Heart left ventricle (tissue), 13 donors: ENCODE measurements at regions not wholly inside any gene's neighbourhood (a gene's known extent, or its start where the extent isn't known, plus 50 kb on each side); places are given as distances from the start of the nearest gene placed in this dataset.
"Not testable (repeated sequence)": the region's sequence is repeated elsewhere in the genome, so short reads cannot be mapped to it uniquely, and the experiment has no call there.

Experiments used
- CTCF ChIP-seq, 12 donors: fragments of 200-600 bp; sonication (generic) in 4 of 12; IDR thresholded peaks; one replicate each; pipeline versions ENCODE4 v1.5.0 to v1.8.0; 2018 to 2022; ENCODE audit warnings: antibody characterized with exemption in 12 of 12, mild to moderate bottlenecking in 5 of 12
- POLR2A ChIP-seq, 2 donors: fragments of 450-650 bp; IDR thresholded peaks; one replicate each; pipeline ENCODE4 v1.6.1; 2017; ENCODE audit warnings: antibody characterized with exemption in 2 of 2, mild to moderate bottlenecking in 2 of 2, moderate library complexity in 2 of 2
- donor health status: ischemic (EF 13 %, LVEDD 7.1; RV severe dilation, severe dysfunction).
- donor health status: DM: no; HTN: yes; CAD: no.
- donor health status: DM: no; HTN: no; CAD: no.
- donor health status: ischemic (EF 25% LVEDD 6.9; RV normal size, moderate dysfunction).
- donor health status: ischemic (EF 25% LVEDD 5.7; RV mildly dilated, moderate dysfunction).
- donor health status: ischemic (EF 35%, LVEDD 5.7; RV mildly dilated, moderate dysfunction).
- donor health status: nonischemic (EF 11% LVEDD 7.7; RV severe dilation, severe dysfunction).
- donor health status: DM: yes; HTN: yes; CAD: no.
- donor health status: PGD.
- donor health status: ischemic (EF 29% LVEDD 5.4; RV normal size, mild dysfunction).
- donor health status: nonischemic (EF 23%, LVEDD 6.1; RV moderate dilation, normal function).

- TF ChIP-seq CTCF, POLR2A (IDR thresholded peaks at IDR 0.05): not testable (repeated sequence)
Observed at GRCh38 chr1:206356310-206356709, 114.0 kb upstream of the IKBKE start.
